GM13976 (cell line): ENCODE measurements at regions not wholly inside any gene's neighbourhood (a gene's known extent, or its start where the extent isn't known, plus 50 kb on each side); places are given as distances from the start of the nearest gene placed in this dataset.

Source experiments
- DNase-seq: peaks from one replicate; pipeline ENCODE4 v3.0.0; 2012; ENCODE audit warnings: low spot score
- in situ Hi-C: fragments of 300-500 bp; cut with MboI; formaldehyde crosslinking; loops from one replicate; pipeline ENCODE4 v1.12.0; 2022; ENCODE audit warnings: low sequenced_read_pairs, mixed read lengths, inconsistent platforms; ENCODE audit not compliant: unreplicated experiment
- TF ChIP-seq, protein P1 (sequence below): IDR thresholded peaks from 2 replicates; pipeline ENCODE4 v1.5.1; 2012; ENCODE audit warnings: borderline replicate concordance, mild to moderate bottlenecking; ENCODE audit not compliant: insufficient read depth; ENCODE audit errors: extremely low read depth, missing control alignments, control extremely low read depth

DNA sequence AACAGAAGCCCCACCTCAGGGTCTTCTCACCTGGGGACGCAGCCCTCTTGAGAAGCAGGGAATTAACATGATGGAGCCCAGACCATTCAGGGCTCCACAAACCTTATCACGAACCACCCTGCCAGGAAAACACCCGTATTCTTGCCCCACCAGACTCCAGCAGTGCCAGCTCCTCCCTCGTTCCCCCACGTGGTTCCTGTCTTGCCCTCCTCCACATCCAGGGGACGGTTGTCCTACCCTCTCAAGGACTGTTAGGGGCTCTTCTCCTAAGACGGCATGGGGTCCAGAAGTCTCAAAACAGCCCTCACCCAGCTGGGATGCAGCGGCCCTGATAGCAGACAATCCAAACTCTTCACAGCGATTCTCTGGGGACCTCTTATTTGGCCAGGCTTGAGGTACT, 372.2 kb upstream of the HS6ST1 start:
- in situ Hi-C loops: no loop called here
- TF ChIP-seq, protein P1, sequence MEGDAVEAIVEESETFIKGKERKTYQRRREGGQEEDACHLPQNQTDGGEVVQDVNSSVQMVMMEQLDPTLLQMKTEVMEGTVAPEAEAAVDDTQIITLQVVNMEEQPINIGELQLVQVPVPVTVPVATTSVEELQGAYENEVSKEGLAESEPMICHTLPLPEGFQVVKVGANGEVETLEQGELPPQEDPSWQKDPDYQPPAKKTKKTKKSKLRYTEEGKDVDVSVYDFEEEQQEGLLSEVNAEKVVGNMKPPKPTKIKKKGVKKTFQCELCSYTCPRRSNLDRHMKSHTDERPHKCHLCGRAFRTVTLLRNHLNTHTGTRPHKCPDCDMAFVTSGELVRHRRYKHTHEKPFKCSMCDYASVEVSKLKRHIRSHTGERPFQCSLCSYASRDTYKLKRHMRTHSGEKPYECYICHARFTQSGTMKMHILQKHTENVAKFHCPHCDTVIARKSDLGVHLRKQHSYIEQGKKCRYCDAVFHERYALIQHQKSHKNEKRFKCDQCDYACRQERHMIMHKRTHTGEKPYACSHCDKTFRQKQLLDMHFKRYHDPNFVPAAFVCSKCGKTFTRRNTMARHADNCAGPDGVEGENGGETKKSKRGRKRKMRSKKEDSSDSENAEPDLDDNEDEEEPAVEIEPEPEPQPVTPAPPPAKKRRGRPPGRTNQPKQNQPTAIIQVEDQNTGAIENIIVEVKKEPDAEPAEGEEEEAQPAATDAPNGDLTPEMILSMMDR: no peak
- no peak for DNase-seq

DNA sequence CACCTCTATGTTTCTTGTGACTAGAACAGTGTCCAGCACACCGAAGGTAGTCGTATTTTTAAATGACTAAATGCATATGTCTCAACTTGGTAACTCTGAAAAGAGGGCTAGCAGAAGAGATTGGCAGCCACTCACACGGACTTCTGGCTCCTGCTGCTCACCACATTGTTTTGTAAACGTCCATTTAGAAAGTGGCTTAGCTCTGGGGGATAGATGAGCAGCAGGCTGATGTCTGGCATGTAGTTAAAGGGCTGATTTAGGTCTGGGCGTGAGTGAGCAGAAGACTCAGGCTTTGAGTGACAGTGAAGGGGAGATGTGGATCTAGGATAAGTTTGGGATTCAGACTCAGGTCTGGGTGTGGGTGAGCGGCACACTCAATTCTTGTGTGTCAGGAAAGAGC, 372.9 kb upstream of the HS6ST1 start:
- in situ Hi-C loops: no loop called here
- no peak for DNase-seq
- TF ChIP-seq, protein P1: no peak

DNA sequence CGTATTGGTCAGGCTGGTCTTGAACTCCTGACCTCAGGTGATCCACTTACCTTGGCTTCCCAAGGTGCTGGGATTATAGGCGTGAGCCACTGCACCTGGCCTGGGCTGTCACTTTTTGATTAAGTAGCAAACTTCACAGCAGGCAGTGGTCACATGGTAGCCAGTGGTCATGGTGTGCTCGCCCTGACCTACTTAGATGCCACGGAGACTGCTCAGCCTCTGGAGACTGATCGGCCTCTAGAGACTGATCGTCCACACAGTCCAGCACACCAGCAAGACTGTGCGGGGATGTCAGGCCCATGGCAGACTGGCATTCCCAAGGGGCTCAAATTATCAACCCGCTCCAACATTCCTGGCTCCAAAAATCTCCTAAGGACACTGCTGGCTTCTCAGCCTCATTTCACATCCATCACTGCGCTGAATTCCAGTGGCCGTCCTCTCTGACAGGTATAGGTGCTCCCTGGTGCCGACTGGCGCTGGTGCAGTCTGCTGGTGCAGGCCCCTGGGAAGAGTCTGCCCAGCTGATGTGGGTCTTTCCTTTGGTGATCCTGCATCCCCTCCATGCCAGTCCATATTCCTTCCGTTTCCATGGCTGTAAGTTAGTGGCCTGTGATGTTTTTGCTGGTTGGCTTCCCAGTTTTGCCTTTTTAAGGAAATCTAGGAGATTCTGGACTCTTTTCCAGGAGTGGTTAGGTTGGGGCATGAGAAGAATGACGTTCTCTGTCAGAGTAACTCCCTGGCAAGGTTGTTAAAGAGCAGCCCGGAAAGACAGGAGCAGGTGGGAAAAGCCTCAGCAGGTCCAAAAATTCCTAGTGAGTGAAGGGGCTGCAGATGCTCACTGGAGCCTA, 374.5 kb upstream of the HS6ST1 start:
- in situ Hi-C loops: no loop called here
- DNase-seq: no peak
- TF ChIP-seq, protein P1: no peak

DNA sequence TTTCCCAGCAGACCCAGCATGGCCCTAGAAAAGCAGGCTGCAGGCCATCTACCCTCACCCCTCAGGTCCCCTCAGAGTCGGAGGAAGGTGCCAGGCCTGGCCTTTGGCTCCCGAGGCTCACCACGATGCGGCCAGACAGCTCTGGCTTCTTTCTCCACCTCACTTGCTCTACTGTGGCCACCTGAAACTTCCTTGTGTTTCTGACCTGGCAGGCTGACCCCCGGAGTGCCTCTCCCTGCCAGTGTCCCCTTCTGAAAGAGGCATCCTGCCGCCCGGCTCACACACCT, 375.0 kb upstream of the HS6ST1 start:
- in situ Hi-C loops: no loop called here
- no peak for DNase-seq
- TF ChIP-seq, protein P1: no peak

DNA sequence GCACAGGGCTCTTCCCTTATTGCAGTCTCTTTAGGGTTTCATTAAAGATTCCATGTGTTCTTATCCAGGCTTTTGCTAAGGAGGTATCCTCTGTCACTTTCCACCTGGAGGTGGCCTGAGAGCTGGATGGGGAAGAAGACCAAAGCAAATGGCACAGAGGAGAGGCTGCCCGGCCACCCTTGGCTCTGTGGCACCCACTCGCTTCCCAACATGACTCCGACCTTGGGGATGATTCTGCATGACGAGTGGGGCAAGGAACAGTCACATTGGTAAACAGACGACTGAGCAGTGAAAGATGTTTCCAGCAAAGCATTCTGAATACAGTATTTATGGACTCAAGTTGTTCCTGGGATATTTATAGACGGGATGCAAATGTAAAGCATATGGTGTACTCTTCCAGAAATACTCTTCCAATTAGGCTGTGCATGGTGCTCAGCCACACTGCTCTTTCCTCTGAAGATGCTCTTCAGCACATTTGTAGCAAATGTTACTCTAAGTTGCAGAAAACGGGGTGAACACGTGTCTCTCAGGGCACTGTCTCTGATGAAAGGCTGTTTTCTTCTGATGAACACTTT, 377.1 kb upstream of the HS6ST1 start:
- in situ Hi-C loops: no loop called here

DNA sequence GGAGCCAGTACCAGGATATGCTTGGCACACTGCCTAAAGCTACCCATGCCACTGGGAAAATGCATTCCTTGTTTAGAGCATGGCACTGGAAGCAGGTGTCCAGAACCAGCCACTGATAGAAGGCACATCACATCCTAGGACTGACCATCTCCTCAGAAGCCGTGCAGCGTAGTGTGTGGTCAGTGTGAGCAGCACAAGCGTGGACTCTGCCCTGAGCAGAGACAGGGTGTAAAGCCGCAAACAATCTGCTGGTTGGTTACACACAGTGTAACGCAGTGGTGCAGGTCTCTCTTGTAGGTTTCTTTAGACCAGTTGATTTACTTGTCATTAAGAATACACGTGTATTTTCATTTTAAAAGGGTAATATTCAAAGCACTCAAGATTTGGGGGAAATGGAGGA, 377.8 kb upstream of the HS6ST1 start:
- in situ Hi-C loops: no loop called here
- DNase-seq: no peak
- TF ChIP-seq, protein P1: no peak

More for the DNA sequence above, 377.1 kb upstream of the HS6ST1 start:
- no peak for DNase-seq
- TF ChIP-seq, protein P1: no peak
